NCI-H1092 treated with DMSO at 0.1 percent for 48 hours (cell line): ENCODE measurements at regions not wholly inside any gene's neighbourhood (a gene's known extent, or its start where the extent isn't known, plus 50 kb on each side); places are given as distances from the start of the nearest gene placed in this dataset.
"Not testable (repeated sequence)": the region's sequence is repeated elsewhere in the genome, so short reads cannot be mapped to it uniquely, and the experiment has no call there.

ENCODE experiments used
- DNase-seq: peaks from one replicate; lab custom pipeline; 2025; lab: John Stamatoyannopoulos, UW

GRCh38 chr2:51881673-51882072 lies 849.7 kb upstream of the NRXN1 start:
- DNase-seq: no peak

DNA sequence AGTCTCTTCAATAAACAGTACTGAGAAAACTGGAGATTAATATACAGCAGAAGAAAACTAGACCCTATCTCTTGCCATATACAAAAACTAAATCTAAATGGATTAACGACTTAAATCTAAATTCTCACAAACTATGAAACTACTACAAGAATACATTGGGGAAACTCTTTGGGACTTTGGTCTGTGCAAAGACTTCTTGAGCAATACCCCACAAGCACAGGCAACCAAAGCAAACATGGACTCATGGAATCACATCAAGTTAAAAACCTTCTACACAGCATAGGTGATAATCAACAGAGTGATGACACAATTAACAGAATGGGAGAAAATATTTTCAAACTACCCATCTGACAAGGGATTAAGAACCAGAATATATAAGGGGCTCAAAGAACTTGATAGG lies 848.2 kb upstream of the NRXN1 start:
- no peak for DNase-seq

DNA sequence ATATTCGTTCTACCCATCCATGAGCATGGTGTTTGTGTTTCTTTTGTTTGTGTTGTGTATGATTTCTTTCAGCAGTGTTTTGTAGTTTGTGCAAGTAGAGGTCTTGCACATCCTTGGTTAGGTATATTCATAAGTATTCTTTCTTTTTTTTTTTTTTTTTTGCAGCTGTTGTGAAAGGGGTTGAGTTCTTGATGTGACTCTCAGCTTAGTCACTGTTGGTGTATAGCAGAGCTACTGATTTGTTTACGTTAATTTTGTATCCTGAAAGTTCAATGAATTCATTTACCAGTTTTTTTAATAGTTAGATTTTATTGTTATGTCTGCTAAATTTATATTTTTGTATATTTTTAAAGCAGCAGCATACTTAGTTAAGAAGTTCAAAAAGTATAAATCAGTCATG lies 834.4 kb upstream of the NRXN1 start:
- no peak for DNase-seq

GRCh38 chr2:51859260-51859659 lies 827.3 kb upstream of the NRXN1 start:
- DNase-seq: no peak

DNA sequence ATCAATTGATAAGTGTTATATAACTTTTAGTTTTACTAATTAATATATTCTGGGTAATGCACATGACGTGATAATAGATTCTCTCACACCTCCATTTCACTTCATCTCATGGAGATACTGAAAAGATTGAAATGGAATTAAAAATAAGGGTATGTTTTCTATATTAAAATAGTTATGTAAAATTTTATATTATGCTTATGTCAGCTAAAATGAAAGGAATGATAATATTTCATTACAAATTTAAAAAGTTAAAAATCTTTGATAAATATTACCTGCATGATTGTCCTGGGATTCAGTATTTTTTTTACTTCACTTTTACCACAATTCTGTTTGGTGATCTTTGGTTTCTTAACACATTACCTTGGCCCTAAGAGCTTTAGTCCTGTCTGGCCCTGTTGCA lies 823.8 kb upstream of the NRXN1 start:
- no peak for DNase-seq

DNA sequence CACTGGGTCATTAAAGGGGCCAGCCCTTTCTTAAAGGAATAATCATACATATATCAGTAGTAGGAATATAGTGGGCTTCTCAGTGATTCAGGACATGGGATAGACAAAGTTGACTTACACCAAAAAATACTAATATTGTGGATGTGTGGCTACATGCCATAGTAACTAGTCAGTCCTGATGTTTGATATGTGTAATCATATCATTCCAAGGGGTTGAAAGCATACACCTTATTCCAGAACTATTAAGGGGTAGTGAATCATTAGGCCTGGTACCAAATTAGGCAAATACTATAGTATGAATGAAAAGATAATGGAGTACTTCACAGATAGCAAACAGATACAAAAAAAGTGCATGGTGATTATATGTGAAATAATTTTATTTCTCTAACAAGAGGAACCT lies 814.9 kb upstream of the NRXN1 start:
- no peak for DNase-seq

DNA sequence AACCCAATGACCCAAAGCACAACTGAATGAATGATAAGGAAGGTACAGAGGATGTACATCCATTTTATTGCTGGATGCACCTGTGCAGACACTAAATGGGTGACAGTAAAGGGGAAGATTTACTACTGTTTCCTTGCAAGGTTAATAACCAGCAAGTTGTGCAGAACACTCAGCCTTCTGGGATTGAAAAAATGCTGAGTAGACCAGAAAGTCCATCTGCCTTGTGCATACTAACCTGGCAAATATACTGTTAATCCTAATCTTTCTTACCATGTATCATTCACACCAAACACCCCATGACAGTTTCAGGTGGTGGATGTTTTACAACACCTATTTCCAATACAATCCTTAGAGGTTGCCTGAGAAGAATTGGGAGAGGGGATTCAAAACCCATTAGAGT lies 814.1 kb upstream of the NRXN1 start:
- DNase-seq: no peak

- no peak for DNase-seq
Observed at GRCh38 chr2:51844596-51844995, 812.7 kb upstream of the NRXN1 start.

DNA sequence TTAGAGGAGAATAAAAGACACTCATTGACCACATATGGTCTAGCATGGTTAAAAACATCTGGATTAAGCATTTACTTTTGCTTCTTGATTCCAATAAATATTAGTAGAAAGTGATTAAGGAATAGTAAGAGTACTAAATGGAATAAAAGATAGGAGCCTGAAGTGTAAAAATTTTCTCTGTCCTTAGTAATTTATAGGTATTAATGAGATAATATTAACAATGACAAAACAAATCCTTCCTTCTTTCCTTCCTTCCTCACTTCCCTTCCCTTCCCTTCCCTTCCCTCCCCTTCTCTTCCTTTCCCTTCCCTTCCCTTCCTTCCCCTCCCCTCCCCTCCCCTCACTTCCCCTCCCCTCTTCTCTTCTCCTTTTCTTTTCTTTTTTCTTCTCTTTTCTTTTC lies 797.5 kb upstream of the NRXN1 start:
- DNase-seq: no peak

DNA sequence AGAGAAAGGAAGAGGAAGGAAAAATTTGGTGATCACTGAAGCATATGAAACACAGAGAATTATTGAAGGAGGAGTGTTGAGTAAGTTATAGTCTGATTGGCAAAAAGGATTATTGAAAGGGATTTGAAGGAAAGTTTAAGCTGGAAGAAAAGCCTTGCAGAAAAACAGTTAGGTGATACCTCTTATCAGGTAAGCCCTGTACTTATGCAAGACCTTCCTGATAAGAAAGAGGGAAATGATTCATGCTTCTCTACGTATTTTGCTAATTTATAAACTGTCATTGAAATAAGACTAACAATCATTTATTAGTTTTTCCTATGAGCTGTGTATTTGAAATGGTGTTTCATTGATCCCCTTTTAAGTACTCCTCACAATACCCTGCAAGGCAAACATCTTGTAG lies 793.9 kb upstream of the NRXN1 start:
- DNase-seq: no peak

DNA sequence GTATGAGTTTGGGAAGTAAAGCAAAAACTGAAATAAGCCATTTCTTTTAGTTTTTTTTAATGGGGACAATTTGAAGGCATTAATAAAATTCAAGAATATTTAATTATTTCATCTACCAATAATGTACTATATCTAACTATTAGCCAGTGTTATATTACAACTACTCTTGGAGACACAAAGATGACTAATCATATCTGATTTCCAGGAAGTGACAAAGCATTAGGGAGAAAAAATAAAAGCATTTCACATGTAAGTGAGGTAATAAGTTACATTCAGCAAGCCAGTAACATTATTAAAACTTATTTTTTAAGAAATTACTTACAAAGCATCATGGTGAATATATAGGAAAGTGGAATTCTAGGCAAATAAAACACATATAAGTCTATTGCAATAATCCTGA lies 781.3 kb upstream of the NRXN1 start:
- DNase-seq: no peak

- DNase-seq: no peak
Observed at GRCh38 chr2:51812138-51812866, 780.4 kb upstream of the NRXN1 start.

DNA sequence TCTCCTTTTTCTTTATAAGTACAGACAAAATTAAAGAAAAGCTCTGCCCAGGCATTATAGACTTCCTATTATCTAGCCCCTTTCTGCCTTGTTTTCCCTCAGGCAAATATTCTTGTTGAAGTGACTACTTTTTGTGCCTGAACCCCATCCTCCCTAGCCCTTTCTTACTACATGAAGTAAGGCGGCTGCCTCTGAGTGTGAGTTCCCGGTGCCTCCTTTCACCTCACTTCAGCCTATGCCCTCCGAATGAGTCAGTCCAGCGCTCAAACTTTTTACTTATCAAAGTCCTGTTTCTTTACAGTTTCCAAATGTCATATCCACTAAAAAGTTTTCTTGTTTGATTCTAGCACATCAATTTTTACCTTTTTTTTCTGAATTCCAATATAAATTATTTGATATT lies 778.3 kb upstream of the NRXN1 start:
- DNase-seq: no peak

DNA sequence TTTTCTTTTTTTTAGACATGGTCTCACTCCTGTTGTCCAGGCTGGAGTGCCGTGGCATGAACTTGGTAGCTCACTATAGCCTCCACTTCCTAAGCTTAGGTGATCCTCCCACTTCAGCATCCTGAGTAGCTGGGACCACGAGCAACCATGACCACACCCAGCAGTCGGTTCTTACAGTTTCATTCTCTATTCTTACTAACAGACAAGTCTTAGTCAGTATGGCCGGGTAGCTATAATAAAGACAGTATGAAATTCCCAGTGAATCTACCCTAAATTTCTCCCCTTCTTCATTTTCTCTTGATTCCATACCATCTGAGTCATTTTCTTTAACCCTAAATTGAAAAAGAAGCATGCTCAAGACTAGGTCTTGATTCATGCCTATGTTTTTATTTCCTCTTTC lies 775.3 kb upstream of the NRXN1 start:
- no peak for DNase-seq

DNA sequence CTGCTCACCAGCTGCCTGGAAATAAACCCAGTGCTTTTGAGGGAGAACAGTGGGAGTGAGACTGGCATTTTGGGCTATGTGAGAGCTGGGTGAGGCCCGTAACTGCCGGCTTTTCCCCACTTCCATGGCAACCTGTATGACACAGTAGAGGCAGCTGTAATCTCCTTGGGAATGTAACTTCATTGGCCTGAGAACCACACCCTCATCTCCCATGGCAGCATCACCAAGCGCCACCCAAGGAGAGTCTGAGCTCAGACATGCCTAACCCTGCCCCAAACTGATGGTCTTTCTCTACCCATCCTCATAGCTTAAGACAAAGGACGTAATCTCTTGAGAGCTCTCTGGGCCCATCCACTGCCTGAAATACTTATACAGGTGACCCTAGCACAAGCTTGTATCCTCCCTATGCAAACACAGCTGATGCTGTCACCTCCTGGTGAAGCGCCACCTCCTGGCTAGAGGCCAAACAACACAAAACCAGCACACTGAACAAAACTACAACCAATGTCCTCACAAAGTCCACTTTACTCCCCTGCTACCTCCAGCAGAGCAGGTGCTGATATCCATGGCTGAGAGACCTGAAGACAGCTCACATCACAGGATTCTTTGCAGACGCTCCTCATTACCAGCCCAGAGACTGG lies 763.4 kb upstream of the NRXN1 start:
- peak; percentile 50 for DNase-seq

GRCh38 chr2:51791496-51791895 lies 759.6 kb upstream of the NRXN1 start:
- DNase-seq: no peak

DNA sequence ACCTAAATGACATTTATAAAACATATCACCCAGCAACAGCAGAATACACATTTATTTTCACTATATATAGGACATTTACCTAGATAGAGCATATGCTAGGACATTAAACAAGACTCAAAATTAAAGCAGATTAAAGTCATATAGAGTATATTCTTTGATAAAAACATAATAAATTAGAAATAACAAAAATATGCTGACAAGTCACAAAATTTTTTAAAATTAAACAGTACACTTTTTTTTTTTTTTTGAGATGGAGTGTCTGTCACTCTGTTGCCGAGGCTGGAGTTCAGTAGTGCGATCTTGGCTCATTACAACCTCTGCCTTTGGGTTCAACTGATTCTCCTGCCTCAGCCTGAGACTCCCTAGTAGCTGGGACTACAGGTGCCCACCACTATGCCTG lies 758.9 kb upstream of the NRXN1 start:
- DNase-seq: no peak

GRCh38 chr2:51789918-51790317 lies 758.0 kb upstream of the NRXN1 start:
- DNase-seq: no peak

- no peak for DNase-seq
Observed at GRCh38 chr2:51782921-51783765, 751.2 kb upstream of the NRXN1 start.

DNA sequence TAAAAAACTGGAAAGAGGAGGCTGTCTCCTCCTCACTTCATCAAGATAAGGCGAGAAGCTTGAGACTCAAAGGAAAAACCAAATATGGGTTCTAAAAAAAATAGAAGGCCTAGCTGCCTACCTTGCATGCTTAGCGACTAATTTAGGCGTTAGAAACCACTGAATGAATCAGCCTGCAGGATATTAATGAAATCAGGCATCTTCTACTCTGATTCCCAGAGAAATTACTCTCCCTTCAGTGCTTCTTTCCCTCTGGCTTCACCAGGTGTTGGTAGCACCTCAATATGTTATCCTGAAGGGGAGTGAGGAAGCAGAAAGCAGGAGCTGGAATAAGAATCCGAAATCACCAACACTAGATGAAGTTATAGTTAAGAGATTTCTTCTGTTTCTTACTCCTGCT lies 749.8 kb upstream of the NRXN1 start:
- DNase-seq: no peak

- no peak for DNase-seq
Observed at GRCh38 chr2:51780353-51780752, 748.4 kb upstream of the NRXN1 start.

GRCh38 chr2:51779723-51780122 lies 747.8 kb upstream of the NRXN1 start:
- DNase-seq: not testable (repeated sequence)

DNA sequence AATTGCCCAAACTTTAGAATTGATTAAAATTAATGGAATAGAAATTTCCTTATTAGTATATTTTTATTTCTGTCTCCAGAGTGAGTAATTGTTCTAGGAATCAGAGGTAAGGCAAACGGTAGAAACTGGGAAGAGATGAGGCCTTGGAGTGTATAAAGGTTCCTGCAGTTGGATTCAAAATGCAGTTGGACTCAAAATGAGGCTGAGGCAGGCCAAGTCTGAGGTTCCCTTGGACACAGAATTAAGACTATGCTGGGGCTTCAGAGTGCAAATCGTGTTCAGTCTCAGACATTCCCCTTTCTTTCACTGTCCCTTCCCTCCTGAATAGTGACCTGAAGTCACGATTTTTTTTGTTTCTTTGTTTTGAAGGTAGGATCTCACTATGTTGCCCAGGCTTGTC lies 746.9 kb upstream of the NRXN1 start:
- no peak for DNase-seq
